ENCODE measurements at regions not wholly inside any gene's neighbourhood (a gene's known extent, or its start where the extent isn't known, plus 50 kb on each side); places are given as distances from the start of the nearest gene placed in this dataset.

GRCh38 chr5:135242866-135243555, 156.0 kb downstream of the MACROH2A1 start:
- DNase-seq (ENCODE audit: low read depth, low spot score), result no peak
- no TSS peak for BruUV-seq (replicated peaks)
- intact Hi-C loops (cut with micrococcal nuclease), result no loop called here
- CTCF ChIA-PET, result interaction anchor here (0.6 to 2.4 kb wide), 10 partner anchors 8 to 52 kb away, joined by 3 to 8 read pairs (median 3); no protein-coding TSS in a partner anchor
- TF ChIP-seq MYC (IDR thresholded peaks at IDR 0.05; ENCODE audit: low read depth, low read length), result no peak
- no peak for TF ChIP-seq FOS (IDR thresholded peaks at IDR 0.05; ENCODE audit: borderline replicate concordance, insufficient read depth, low read length)
- TF ChIP-seq EZH2 (IDR thresholded peaks at IDR 0.05; ENCODE audit: borderline replicate concordance, low read depth, low read length, severe bottlenecking), result no peak
- TF ChIP-seq GATA2 (IDR thresholded peaks at IDR 0.05; ENCODE audit: insufficient read depth, insufficient read length, low read depth, low read length), result no peak
- TF ChIP-seq MAX (IDR thresholded peaks at IDR 0.05; ENCODE audit: insufficient read depth, insufficient read length), result no peak
- TF ChIP-seq POLR2AphosphoS5 (IDR thresholded peaks at IDR 0.05; ENCODE audit: insufficient read depth, low read depth, low read length), result no peak
- no peak for TF ChIP-seq JUN (IDR thresholded peaks at IDR 0.05; ENCODE audit: borderline replicate concordance, insufficient read depth, insufficient read length, low read depth)
- no peak for TF ChIP-seq CTCF (IDR thresholded peaks at IDR 0.05; ENCODE audit: extremely low read depth in 1 of 2, insufficient read depth in 1 of 2, low read depth in 1 of 2, low read length in 2 of 2)
- no peak for TF ChIP-seq POLR2A (IDR thresholded peaks at IDR 0.05; ENCODE audit: low read depth, low read length)
- POLR2A ChIA-PET, result no interaction called here
- Histone ChIP-seq H3K9ac (replicated peaks; ENCODE audit: extremely low read depth, insufficient read depth, low read length) (no peak overlapping the region), H3K79me2 (ENCODE audit: control insufficient read depth, insufficient read depth, low read length) (no peaks in the 10 kb centered on the region), H3K9me3 (replicated peaks; ENCODE audit: control insufficient read depth, insufficient read depth, low read length) (no peaks in the 10 kb centered on the region), H2AFZ (ENCODE audit: low read depth, low read length) (no peak overlapping the region), H3K36me3 (ENCODE audit: control insufficient read depth in 2 of 2, extremely low read depth in 1 of 2, insufficient read depth in 2 of 2, low read length in 2 of 2) (no peaks in the 10 kb centered on the region), H4K20me1 (replicated peaks; ENCODE audit: control insufficient read depth, extremely low read depth, insufficient read depth, low read length) (no peaks in the 10 kb centered on the region), H3K27me3 (ENCODE audit: control insufficient read depth in 2 of 2, insufficient read depth in 2 of 2, low read length in 2 of 2) (no peaks in the 10 kb centered on the region), H3K4me2 (ENCODE audit: insufficient read depth, low read length) (no peak overlapping the region), H3K4me1 (ENCODE audit: control insufficient read depth, extremely low read depth, insufficient read depth, low read length) (peaks cover 31% of the 10 kb centered on the region), H3K4me3 (replicated peaks in 1 of 3; ENCODE audit: insufficient read depth in 1 of 3, low read depth in 1 of 3, low read length in 3 of 3) (no peak overlapping the region), H3K9me1 (replicated peaks; ENCODE audit: control insufficient read depth, extremely low read depth, insufficient read depth, low read length) (no peaks in the 10 kb centered on the region), H3K27ac (ENCODE audit: insufficient read depth, low read depth, low read length) (no peak overlapping the region)
- no peak for FAIRE-seq
- dilution Hi-C loops (cut with MboI; ENCODE audit: extremely low pct_ligation_motif_present, low sequenced_read_pairs), result no loop called here
